Mesendoderm (in vitro differentiated cells): ENCODE measurements at regions not wholly inside any gene's neighbourhood (a gene's known extent, or its start where the extent isn't known, plus 50 kb on each side); places are given as distances from the start of the nearest gene placed in this dataset.

Experiments used
- DNase-seq: peaks from one replicate; pipeline ENCODE4 v3.0.0; 2013
- H2AK5ac ChIP-seq: 2 replicates; pipeline ENCODE4 v1.6.1; 2013; ENCODE audit warnings: low read length, inconsistent platforms
- H2BK120ac ChIP-seq: 2 replicates; pipeline ENCODE4 v1.6.1; 2013; ENCODE audit warnings: low read depth, mild to moderate bottlenecking, low read length, moderate library complexity, mixed read lengths
- H2BK15ac ChIP-seq: replicated peaks from 2 replicates; pipeline ENCODE4 v1.6.1; 2013; ENCODE audit warnings: low read depth, mild to moderate bottlenecking, moderate library complexity
- H2BK5ac ChIP-seq: 2 replicates; pipeline ENCODE4 v1.6.1; 2013; ENCODE audit warnings: low read length, inconsistent platforms
- H3K18ac ChIP-seq: 2 replicates; pipeline ENCODE4 v1.6.1; 2013; ENCODE audit warnings: mild to moderate bottlenecking, low read length, mixed read lengths
- H3K23ac ChIP-seq: one replicate; pipeline ENCODE4 v1.6.1; 2013; ENCODE audit warnings: low read length
- H3K27ac ChIP-seq: 2 replicates; pipeline ENCODE4 v1.5.1; 2013; ENCODE audit warnings: low read depth, mild to moderate bottlenecking, inconsistent platforms, low read length, moderate library complexity
- H3K27me3 ChIP-seq: 2 replicates; pipeline ENCODE4 v1.6.1; 2013; ENCODE audit warnings: low read length, control low read depth, mild to moderate bottlenecking, inconsistent platforms; ENCODE audit not compliant: insufficient read depth, poor library complexity
- H3K36me3 ChIP-seq: 2 replicates; pipeline ENCODE4 v1.6.1; 2013; ENCODE audit warnings: low read length, inconsistent platforms; ENCODE audit not compliant: control insufficient read depth, insufficient read depth
- H3K4ac ChIP-seq: one replicate; pipeline ENCODE4 v1.6.1; 2013; ENCODE audit warnings: low read depth, mild to moderate bottlenecking, low read length, moderate library complexity
- H3K4me1 ChIP-seq: 2 replicates; pipeline ENCODE4 v1.6.1; 2013; ENCODE audit warnings: low read depth, low read length, inconsistent platforms; ENCODE audit not compliant: control insufficient read depth
- H3K4me2 ChIP-seq: 2 replicates; pipeline ENCODE4 v1.6.1; 2013; ENCODE audit warnings: low read length
- H3K4me3 ChIP-seq: 2 replicates; pipeline ENCODE4 v1.5.1; 2013; ENCODE audit warnings: mild to moderate bottlenecking, low read length
- H3K56ac ChIP-seq: one replicate; pipeline ENCODE4 v1.6.1; 2013; ENCODE audit warnings: low read length
- H3K79me1 ChIP-seq: 2 replicates; pipeline ENCODE4 v1.6.1; 2013; ENCODE audit warnings: low read length, inconsistent platforms
- H3K79me2 ChIP-seq: 2 replicates; pipeline ENCODE4 v1.6.1; 2013; ENCODE audit warnings: mild to moderate bottlenecking, low read length; ENCODE audit not compliant: control insufficient read depth, insufficient read depth
- H3K9ac ChIP-seq: 2 replicates; pipeline ENCODE4 v1.6.1; 2013; ENCODE audit warnings: low read length, inconsistent platforms
- H4K5ac ChIP-seq: one replicate; pipeline ENCODE4 v1.6.1; 2013; ENCODE audit warnings: low read length
- H4K8ac ChIP-seq: one replicate; pipeline ENCODE4 v1.6.1; 2013; ENCODE audit warnings: low read depth, mild to moderate bottlenecking, control low read depth, low read length, moderate library complexity
- WGBS: extraction: QIAGEN DNeasy Blood & Tissue Kit; methylation state at CpG from one replicate; pipeline ENCODE4 v1.1.7; 2013; ENCODE audit warnings: low lambda C conversion rate, missing lambda C conversion rate; ENCODE audit not compliant: insufficient coverage; ENCODE audit errors: extremely low coverage; 5-methylcytosine and 5-hydroxymethylcytosine counted together

DNA sequence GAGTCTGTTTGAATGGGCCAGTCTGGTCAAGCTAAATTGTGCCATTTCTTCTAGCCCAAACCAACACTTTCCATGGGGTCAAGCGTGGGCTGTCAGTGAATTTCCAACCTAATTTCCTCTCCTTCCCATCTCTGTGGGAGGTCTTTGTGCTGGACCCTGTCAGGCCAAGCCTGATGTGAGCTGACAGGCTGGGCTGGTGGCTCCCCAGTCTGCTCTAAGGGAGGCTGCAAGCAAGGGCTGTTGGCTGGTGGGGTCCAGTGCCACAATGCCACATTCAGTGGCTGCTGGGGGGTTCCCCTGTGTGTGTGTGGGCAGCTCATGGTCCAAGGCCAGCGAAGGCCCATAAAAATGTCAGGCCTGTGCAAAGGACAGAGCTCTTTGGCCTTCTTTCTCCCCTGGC is 216.1 kb downstream of the OPA1 start:
- Histone ChIP-seq H3K36me3 (no peaks in the 10 kb centered on the region), H2AK5ac (no peak overlapping the region), H4K8ac (no peak overlapping the region), H3K79me2 (no peaks in the 10 kb centered on the region), H2BK120ac (peak overlapping the region; percentile 62), H3K56ac (peak overlapping the region; percentile 61), H4K5ac (no peak overlapping the region), H3K9ac (peak overlapping the region; percentile 3), H3K27me3 (no peaks in the 10 kb centered on the region), H3K27ac (no peak overlapping the region), H3K4me3 (no peak overlapping the region), H3K4me2 (no peak overlapping the region), H3K23ac (no peak overlapping the region), H3K4ac (no peak overlapping the region), H2BK15ac (no peak overlapping the region), H3K79me1 (no peaks in the 10 kb centered on the region), H2BK5ac (peak overlapping the region; percentile 76), H3K18ac (peak overlapping the region; percentile 45), H3K4me1 (peaks cover 22% of the 10 kb centered on the region)
- no CpG with 5 or more reads among the region's 2 CpGs for WGBS
- DNase-seq = no peak

DNA sequence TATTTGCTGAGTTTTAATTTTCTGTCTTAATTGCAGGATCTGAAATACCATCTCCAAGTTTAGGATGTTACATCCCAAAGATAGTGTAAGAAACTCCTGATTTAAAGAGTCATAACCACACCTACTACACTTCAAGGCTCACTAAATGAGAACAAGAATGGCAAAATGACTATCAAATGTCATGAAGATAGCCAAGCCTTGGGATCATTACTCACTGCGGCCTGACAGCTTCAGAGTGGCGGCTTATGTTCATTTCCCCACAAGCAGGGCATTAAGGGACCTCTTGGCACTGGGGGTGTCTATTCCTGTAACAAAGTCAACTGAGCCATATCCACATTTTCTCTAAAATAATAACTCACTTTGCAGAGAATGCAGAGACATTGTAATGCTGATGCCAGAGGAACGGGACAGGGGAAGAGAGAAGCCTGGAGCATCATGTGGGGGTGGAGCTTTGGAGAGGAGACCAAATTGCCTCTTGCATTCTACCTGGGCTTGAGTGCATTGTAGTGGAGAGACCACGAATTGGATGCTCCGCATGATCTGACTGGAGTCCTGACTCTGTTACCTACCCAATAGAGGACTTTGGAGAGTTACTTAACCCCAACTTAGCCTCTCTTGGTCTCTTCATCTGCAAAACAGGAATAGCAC is 219.2 kb downstream of the OPA1 start:
- H3K18ac ChIP-seq = peak overlapping the region; percentile 78

DNA sequence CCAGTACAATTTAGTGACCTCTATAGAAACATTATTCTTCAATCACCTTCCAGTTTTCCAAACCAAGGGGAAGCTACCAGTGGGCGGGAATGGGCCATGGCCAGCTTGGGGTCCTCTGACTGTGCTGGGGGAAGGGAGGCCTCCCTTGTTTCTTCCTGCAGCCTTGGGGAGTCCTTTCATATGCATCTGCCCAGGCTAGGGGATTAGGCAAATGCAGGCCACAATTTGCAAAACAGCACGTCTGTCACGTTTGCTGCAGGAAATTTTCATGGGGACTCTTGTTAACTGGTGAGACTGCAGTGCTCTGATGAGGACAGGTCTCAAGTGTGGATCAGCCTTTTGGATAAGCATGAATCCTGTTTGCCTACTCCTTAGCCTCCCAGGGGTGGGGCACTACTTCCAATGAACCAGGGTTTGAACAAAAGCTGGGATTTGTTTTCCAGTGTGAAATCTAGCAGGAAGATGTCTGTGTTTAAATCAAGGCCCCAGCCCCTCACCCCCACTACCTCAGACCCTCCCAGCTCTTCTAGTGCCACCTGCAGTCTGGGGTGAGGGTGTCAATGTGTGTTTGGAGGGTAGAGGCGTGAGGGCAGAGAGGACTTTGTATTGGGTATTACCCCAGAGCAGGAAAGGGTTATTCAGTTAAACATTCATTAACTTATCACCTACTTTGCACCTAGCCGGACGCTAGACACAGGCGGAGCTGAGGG is 219.9 kb downstream of the OPA1 start:
- Histone ChIP-seq H3K9ac (no peak overlapping the region), H3K18ac (peak overlapping the region; percentile 78), H2BK5ac (peak overlapping the region; percentile 97), H4K8ac (no peak overlapping the region), H3K79me2 (no peaks in the 10 kb centered on the region), H3K79me1 (no peaks in the 10 kb centered on the region), H3K27me3 (no peaks in the 10 kb centered on the region), H3K4me3 (no peak overlapping the region), H3K4me2 (no peak overlapping the region), H2BK15ac (no peak overlapping the region), H3K4me1 (peaks cover 41% of the 10 kb centered on the region), H3K4ac (peak overlapping the region; percentile 41), H3K23ac (no peak overlapping the region), H2AK5ac (no peak overlapping the region), H3K36me3 (no peaks in the 10 kb centered on the region), H2BK120ac (no peak overlapping the region), H4K5ac (no peak overlapping the region), H3K56ac (peak overlapping the region; percentile 87), H3K27ac (peak overlapping the region; percentile 76)
- peak; percentile 96 for DNase-seq
- no CpG with 5 or more reads among the region's 7 CpGs for WGBS

More for the DNA sequence above, 219.2 kb downstream of the OPA1 start:
- Histone ChIP-seq H3K4ac (no peak overlapping the region), H2BK120ac (peak overlapping the region; percentile 82), H4K8ac (no peak overlapping the region), H2BK5ac (peak overlapping the region; percentile 64), H3K4me3 (no peak overlapping the region), H3K9ac (no peak overlapping the region), H3K4me2 (no peak overlapping the region), H3K56ac (peak overlapping the region; percentile 46), H3K23ac (no peak overlapping the region), H3K4me1 (peaks cover 40% of the 10 kb centered on the region), H3K27ac (peak overlapping the region; percentile 76), H4K5ac (no peak overlapping the region), H3K36me3 (no peaks in the 10 kb centered on the region), H3K79me2 (no peaks in the 10 kb centered on the region), H2AK5ac (no peak overlapping the region), H3K79me1 (no peaks in the 10 kb centered on the region), H2BK15ac (no peak overlapping the region), H3K27me3 (no peaks in the 10 kb centered on the region)
- WGBS = no CpG with 5 or more reads among the region's 5 CpGs
- DNase-seq = peak; percentile 74

DNA sequence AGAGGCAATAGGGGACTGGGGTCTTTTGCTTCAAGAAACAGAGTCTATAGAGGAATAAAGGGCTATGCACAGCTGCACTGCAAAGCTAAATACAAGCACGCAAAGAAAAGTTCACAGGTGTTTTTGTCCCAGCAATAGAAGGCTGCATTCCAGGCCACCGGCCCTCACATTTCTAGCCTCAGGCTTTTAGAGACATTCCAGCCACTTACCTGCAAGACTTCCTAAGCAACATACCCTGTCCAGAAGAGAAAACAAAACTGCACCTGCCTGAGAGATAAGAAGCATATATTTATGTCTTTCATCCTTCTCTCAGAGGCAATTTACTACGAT is 220.5 kb downstream of the OPA1 start:
- Histone ChIP-seq H3K4me3 (no peak overlapping the region), H2BK15ac (no peak overlapping the region), H2AK5ac (no peak overlapping the region), H3K27me3 (no peaks in the 10 kb centered on the region), H3K56ac (peak overlapping the region; percentile 87), H3K23ac (no peak overlapping the region), H3K79me1 (no peaks in the 10 kb centered on the region), H3K79me2 (no peaks in the 10 kb centered on the region), H3K27ac (peak overlapping the region; percentile 76), H3K4me1 (peaks cover 41% of the 10 kb centered on the region), H3K9ac (peak overlapping the region; percentile 20), H2BK5ac (peak overlapping the region; percentile 99), H2BK120ac (peak overlapping the region; percentile 9), H3K36me3 (no peaks in the 10 kb centered on the region), H3K18ac (peak overlapping the region; percentile 10), H4K8ac (peak overlapping the region; percentile 3), H4K5ac (no peak overlapping the region), H3K4ac (peak overlapping the region; percentile 50), H3K4me2 (no peak overlapping the region)
- WGBS = no CpG with 5 or more reads among the region's 3 CpGs
- no peak for DNase-seq

DNA sequence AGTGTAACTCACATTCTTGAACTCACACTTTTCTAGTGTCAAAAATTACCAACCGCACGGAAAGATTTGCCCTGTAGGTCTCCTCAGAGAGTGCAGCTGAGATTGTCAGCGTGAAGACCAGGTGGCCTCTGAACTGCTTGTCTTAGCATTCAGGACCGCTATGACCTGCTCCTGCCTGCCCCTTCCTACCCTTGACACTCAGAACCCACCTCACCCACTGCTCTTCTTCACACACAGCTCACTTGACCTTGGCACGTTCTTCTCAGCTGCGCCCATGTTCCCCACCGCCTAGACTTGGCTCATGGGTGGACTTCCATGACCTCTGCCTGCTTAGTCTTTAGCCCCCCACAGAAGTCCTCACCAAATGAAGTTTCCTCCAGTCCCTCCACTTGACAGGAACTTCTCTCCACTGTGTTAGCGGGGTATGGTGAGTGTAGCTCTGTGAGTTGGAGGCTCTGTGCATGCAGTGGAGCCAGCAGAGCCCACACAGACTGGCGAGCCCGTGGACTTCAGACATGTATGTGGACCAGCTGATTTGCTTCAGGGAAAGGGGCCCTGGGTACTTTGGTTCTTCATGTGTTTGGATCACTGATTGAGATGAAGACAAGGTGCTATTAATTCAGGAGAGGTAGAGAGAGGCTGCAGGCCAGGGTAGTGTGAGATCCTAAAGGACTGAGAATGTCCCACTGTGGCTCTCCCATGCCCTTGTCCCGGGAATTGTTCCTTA is 221.3 kb downstream of the OPA1 start:
- H4K8ac ChIP-seq = no peak overlapping the region
- peak overlapping the region; percentile 87 for H3K56ac ChIP-seq
- peak overlapping the region; percentile 100 for H2AK5ac ChIP-seq
- H3K79me2 ChIP-seq = no peaks in the 10 kb centered on the region
- no peak overlapping the region for H3K4me3 ChIP-seq
- no CpG with 5 or more reads among the region's 11 CpGs for WGBS
- H2BK120ac ChIP-seq = peak overlapping the region; percentile 30
- no peaks in the 10 kb centered on the region for H3K27me3 ChIP-seq
- peak overlapping the region; percentile 83 for H3K23ac ChIP-seq
- peak overlapping the region; percentile 10 for H3K18ac ChIP-seq
- peaks cover 36% of the 10 kb centered on the region for H3K4me1 ChIP-seq
- peak overlapping the region; percentile 54 for H3K9ac ChIP-seq
- peak overlapping the region; percentile 79 for H4K5ac ChIP-seq
- no peak overlapping the region for H3K4me2 ChIP-seq
- no peaks in the 10 kb centered on the region for H3K79me1 ChIP-seq
- H3K36me3 ChIP-seq = no peaks in the 10 kb centered on the region
- peak overlapping the region; percentile 6 for H3K4ac ChIP-seq
- no peak overlapping the region for H2BK15ac ChIP-seq
- no peak for DNase-seq
- peak overlapping the region; percentile 76 for H3K27ac ChIP-seq
- peak overlapping the region; percentile 99 for H2BK5ac ChIP-seq
